Testis (tissue), 2 donors: ENCODE measurements at regions not wholly inside any gene's neighbourhood (a gene's known extent, or its start where the extent isn't known, plus 50 kb on each side); places are given as distances from the start of the nearest gene placed in this dataset.

Experiments used
- DNase-seq: peaks from one replicate; pipeline ENCODE4 v3.0.0-alpha.2; 2019
- H3K27ac ChIP-seq, 2 donors: fragments of 200-600 bp; sonication (generic); one replicate each; pipeline ENCODE4 v1.5.1; 2019
- H3K27me3 ChIP-seq: fragments of 200-600 bp; sonication (generic); one replicate; pipeline ENCODE4 v1.5.1; 2019
- H3K36me3 ChIP-seq: fragments of 200-600 bp; sonication (generic); one replicate; pipeline ENCODE4 v1.5.1; 2017; ENCODE audit warnings: low read depth; ENCODE audit errors: missing control alignments
- H3K4me1 ChIP-seq: fragments of 200-600 bp; sonication (generic); one replicate; pipeline ENCODE4 v1.5.1; 2019
- H3K4me3 ChIP-seq, 2 donors: fragments of 200-600 bp; sonication (generic); one replicate each; pipeline ENCODE4 v1.5.1; 2017 to 2019
- H3K9me3 ChIP-seq: fragments of 200-600 bp; sonication (generic); one replicate; pipeline ENCODE4 v1.5.1; 2017
- CTCF ChIP-seq, 3 experiments: fragments of 450-650 bp in 2 of 3; fragments of 200-600 bp in 1 of 3; sonication (generic) in 1 of 3; IDR thresholded peaks; one replicate each; pipeline ENCODE4 v1.5.1; 2016 to 2019; ENCODE audit warnings: antibody characterized with exemption in 3 of 3, mild to moderate bottlenecking in 2 of 3, moderate library complexity in 1 of 3
- POLR2A ChIP-seq: fragments of 450-650 bp; IDR thresholded peaks from one replicate; pipeline ENCODE4 v1.6.1; 2017; ENCODE audit warnings: antibody characterized with exemption, mild to moderate bottlenecking, moderate library complexity
- WGBS, 2 donors: methylation state at CpG; one replicate each; pipeline ENCODE4 v1.1.5; 2018; 5-methylcytosine and 5-hydroxymethylcytosine counted together
- intact Hi-C: fragments of 100-400 bp; cut with DNase I; formaldehyde crosslinking; loops from one replicate; pipeline ENCODE4 v1.15.1; 2023; ENCODE audit warnings: low total_unique reads

- H3K4me1 ChIP-seq = no peaks in the 10 kb centered on the region
- intact Hi-C loops = no loop called here
- H3K9me3 ChIP-seq = no peaks in the 10 kb centered on the region
- WGBS, 2 donors = 92 to 96% methylated on average over 4 to 5 of the region's 5 CpGs
- no peak overlapping the region for H3K4me3 ChIP-seq
- TF ChIP-seq POLR2A (no peak), CTCF (IDR thresholded peaks at IDR 0.05) (no peak)
- no peaks in the 10 kb centered on the region for H3K27me3 ChIP-seq
- no peaks in the 10 kb centered on the region for H3K36me3 ChIP-seq
- no peak overlapping the region for H3K27ac ChIP-seq
- no peak for DNase-seq
Measured at GRCh38 chr7:152966189-152966588, 206.6 kb downstream of the ACTR3B start.

GRCh38 chr7:152967958-152968357 lies 208.4 kb downstream of the ACTR3B start:
- Histone ChIP-seq H3K4me1 (no peaks in the 10 kb centered on the region), H3K27ac (no peak overlapping the region), H3K9me3 (no peaks in the 10 kb centered on the region), H3K4me3 (no peak overlapping the region), H3K27me3 (no peaks in the 10 kb centered on the region), H3K36me3 (no peaks in the 10 kb centered on the region)
- intact Hi-C loops = no loop called here
- TF ChIP-seq POLR2A = no peak
- no peak for TF ChIP-seq CTCF (IDR thresholded peaks at IDR 0.05)
- WGBS, 2 donors = 67 to 90% methylated on average over 1 of the region's 1 CpG
- DNase-seq = no peak

- no peak for DNase-seq
- Histone ChIP-seq H3K27ac (no peak overlapping the region), H3K27me3 (no peaks in the 10 kb centered on the region), H3K9me3 (no peaks in the 10 kb centered on the region), H3K4me1 (no peaks in the 10 kb centered on the region), H3K4me3 (no peak overlapping the region), H3K36me3 (no peaks in the 10 kb centered on the region)
- intact Hi-C loops = no loop called here
- TF ChIP-seq CTCF (IDR thresholded peaks at IDR 0.05) = no peak
- TF ChIP-seq POLR2A = no peak
- WGBS, 2 donors = 85 to 88% methylated on average over 3 of the region's 3 CpGs
Measured at GRCh38 chr7:152968514-152968913, 209.0 kb downstream of the ACTR3B start.

- Histone ChIP-seq H3K27me3 (no peaks in the 10 kb centered on the region), H3K4me1 (no peaks in the 10 kb centered on the region), H3K27ac (no peak overlapping the region), H3K4me3 (no peak overlapping the region), H3K9me3 (no peaks in the 10 kb centered on the region), H3K36me3 (no peaks in the 10 kb centered on the region)
- WGBS, 2 donors = 85 to 96% methylated on average over 1 of the region's 1 CpG
- no peak for DNase-seq
- no peak for TF ChIP-seq CTCF (IDR thresholded peaks at IDR 0.05)
- no peak for TF ChIP-seq POLR2A
- intact Hi-C loops = no loop called here
Measured at GRCh38 chr7:152969335-152969734, 209.8 kb downstream of the ACTR3B start.

- no peak overlapping the region for H3K4me3 ChIP-seq
- no peaks in the 10 kb centered on the region for H3K27me3 ChIP-seq
- no peaks in the 10 kb centered on the region for H3K4me1 ChIP-seq
- H3K36me3 ChIP-seq = no peaks in the 10 kb centered on the region
- WGBS, 2 donors = 73 to 100% methylated on average over 1 of the region's 1 CpG
- no peak for DNase-seq
- no peak overlapping the region for H3K27ac ChIP-seq
- no peaks in the 10 kb centered on the region for H3K9me3 ChIP-seq
- TF ChIP-seq POLR2A (no peak), CTCF (IDR thresholded peaks at IDR 0.05) (no peak)
- intact Hi-C loops = no loop called here
Measured at GRCh38 chr7:152969839-152970238, 210.3 kb downstream of the ACTR3B start.
